Hippocampal formation (tissue), 2 donors: ENCODE measurements at regions not wholly inside any gene's neighbourhood (a gene's known extent, or its start where the extent isn't known, plus 50 kb on each side); places are given as distances from the start of the nearest gene placed in this dataset.

Experiments
- DNase-seq, 2 donors: peaks; one replicate each; lab custom pipeline; 2025; lab: John Stamatoyannopoulos, UW

GRCh38 chr7:20945451-20945850, 158.8 kb upstream of the SP8 start:
- DNase-seq = no peak

GRCh38 chr7:20952916-20953315, 166.2 kb upstream of the SP8 start:
- DNase-seq = no peak

GRCh38 chr7:20954711-20955619, 168.3 kb upstream of the SP8 start:
- no peak for DNase-seq

GRCh38 chr7:20958572-20958971, 171.9 kb upstream of the SP8 start:
- DNase-seq = no peak

- no peak for DNase-seq
Measured at GRCh38 chr7:20959281-20959680, 172.6 kb upstream of the SP8 start.

- DNase-seq = no peak
Measured at GRCh38 chr7:20963556-20964280, 177.0 kb upstream of the SP8 start.

- DNase-seq = no peak
Measured at GRCh38 chr7:20964281-20964918, 177.7 kb upstream of the SP8 start.

GRCh38 chr7:20971219-20971618, 184.5 kb upstream of the SP8 start:
- no peak for DNase-seq

- no peak for DNase-seq
Measured at GRCh38 chr7:20980232-20980631, 193.5 kb upstream of the SP8 start.

GRCh38 chr7:20980668-20981264, 194.1 kb upstream of the SP8 start:
- no peak for DNase-seq

- DNase-seq = no peak
Measured at GRCh38 chr7:20988340-20988739, 201.7 kb upstream of the SP8 start.

GRCh38 chr7:20991544-20991943, 204.9 kb upstream of the SP8 start:
- no peak for DNase-seq

- DNase-seq = no peak
Measured at GRCh38 chr7:20993693-20994092, 207.0 kb upstream of the SP8 start.

- no peak for DNase-seq
Measured at GRCh38 chr7:20998309-20998708, 211.6 kb upstream of the SP8 start.

- DNase-seq = no peak
Measured at GRCh38 chr7:21011153-21011552, 224.5 kb upstream of the SP8 start.

GRCh38 chr7:21013765-21014539, 227.3 kb upstream of the SP8 start:
- DNase-seq = no peak

- DNase-seq = no peak
Measured at GRCh38 chr7:21020667-21021066, 234.0 kb upstream of the SP8 start.

- DNase-seq = no peak
Measured at GRCh38 chr7:21023841-21024484, 237.3 kb upstream of the SP8 start.

GRCh38 chr7:21024485-21024867, 237.8 kb upstream of the SP8 start:
- no peak for DNase-seq

- no peak for DNase-seq
Measured at GRCh38 chr7:21028186-21028585, 241.5 kb upstream of the SP8 start.

- no peak for DNase-seq
Measured at GRCh38 chr7:21028599-21028998, 241.9 kb upstream of the SP8 start.
